Body of pancreas (tissue), 4 donors: ENCODE measurements at regions not wholly inside any gene's neighbourhood (a gene's known extent, or its start where the extent isn't known, plus 50 kb on each side); places are given as distances from the start of the nearest gene placed in this dataset.

ENCODE experiments used
- CTCF ChIP-seq, 7 experiments: fragments of 450-650 bp in 4 of 7; fragments of 200-600 bp in 3 of 7; sonication (generic) in 3 of 7; IDR thresholded peaks; one replicate each; pipeline ENCODE4 v1.5.1; 2016 to 2019; ENCODE audit warnings: antibody characterized with exemption in 7 of 7
- POLR2A ChIP-seq, 3 donors: fragments of 450-650 bp; IDR thresholded peaks; one replicate each; pipeline ENCODE4 v1.6.1; 2016; ENCODE audit warnings: antibody characterized with exemption in 3 of 3, mild to moderate bottlenecking in 2 of 3

DNA sequence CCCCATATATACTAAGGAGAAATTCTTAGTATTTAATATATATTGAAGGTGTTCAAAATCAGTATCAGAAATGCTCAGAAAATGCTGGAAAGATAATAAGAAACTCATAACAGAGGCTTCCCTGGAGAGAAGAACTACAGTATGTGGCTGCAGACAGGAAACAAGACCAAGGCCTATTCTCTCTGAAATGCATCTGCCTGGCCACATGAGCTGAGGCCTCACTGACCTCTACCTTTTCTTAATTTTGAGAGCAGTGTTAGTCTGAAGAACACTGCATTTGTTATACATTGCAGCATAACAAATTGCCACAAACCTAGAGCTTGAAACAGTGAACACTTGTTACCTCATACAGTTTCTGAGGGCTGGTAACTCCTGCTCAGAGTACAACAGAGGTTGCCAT, 133.4 kb upstream of the SPEF2 start:
- no peak for TF ChIP-seq CTCF (IDR thresholded peaks at IDR 0.05)
- no peak for TF ChIP-seq POLR2A (IDR thresholded peaks at IDR 0.05)
